BLaER1 (cell line): ENCODE measurements at regions not wholly inside any gene's neighbourhood (a gene's known extent, or its start where the extent isn't known, plus 50 kb on each side); places are given as distances from the start of the nearest gene placed in this dataset.
"Not testable (repeated sequence)": the region's sequence is repeated elsewhere in the genome, so short reads cannot be mapped to it uniquely, and the experiment has no call there.

ENCODE experiments used
- H3K27ac ChIP-seq: shearing (Covaris generic); formaldehyde crosslinking; 2 replicates; pipeline ENCODE4 v1.8.1; 2022
- H3K27me3 ChIP-seq: shearing (Covaris generic); formaldehyde crosslinking; 2 replicates; pipeline ENCODE4 v1.8.1; 2022
- H3K36me3 ChIP-seq: shearing (Covaris generic); formaldehyde crosslinking; 2 replicates; pipeline ENCODE4 v1.8.1; 2022
- H3K4me1 ChIP-seq: shearing (Covaris generic); formaldehyde crosslinking; 2 replicates; pipeline ENCODE4 v1.8.1; 2022
- H3K4me2 ChIP-seq: shearing (Covaris generic); formaldehyde crosslinking; 2 replicates; pipeline ENCODE4 v1.8.1; 2022
- H3K4me3 ChIP-seq: shearing (Covaris generic); formaldehyde crosslinking; 2 replicates; pipeline ENCODE4 v1.8.1; 2022
- H3K9ac ChIP-seq: shearing (Covaris generic); formaldehyde crosslinking; 2 replicates; pipeline ENCODE4 v1.8.1; 2022
- H3K9me3 ChIP-seq: shearing (Covaris generic); formaldehyde crosslinking; 2 replicates; pipeline ENCODE4 v1.8.1; 2022
- H4K20me1 ChIP-seq: shearing (Covaris generic); formaldehyde crosslinking; 2 replicates; pipeline ENCODE4 v1.8.1; 2022
- Cebpa-rat ChIP-seq: shearing (Covaris generic); IDR thresholded peaks from 2 replicates; pipeline ENCODE4 v1.8.1; 2022

DNA sequence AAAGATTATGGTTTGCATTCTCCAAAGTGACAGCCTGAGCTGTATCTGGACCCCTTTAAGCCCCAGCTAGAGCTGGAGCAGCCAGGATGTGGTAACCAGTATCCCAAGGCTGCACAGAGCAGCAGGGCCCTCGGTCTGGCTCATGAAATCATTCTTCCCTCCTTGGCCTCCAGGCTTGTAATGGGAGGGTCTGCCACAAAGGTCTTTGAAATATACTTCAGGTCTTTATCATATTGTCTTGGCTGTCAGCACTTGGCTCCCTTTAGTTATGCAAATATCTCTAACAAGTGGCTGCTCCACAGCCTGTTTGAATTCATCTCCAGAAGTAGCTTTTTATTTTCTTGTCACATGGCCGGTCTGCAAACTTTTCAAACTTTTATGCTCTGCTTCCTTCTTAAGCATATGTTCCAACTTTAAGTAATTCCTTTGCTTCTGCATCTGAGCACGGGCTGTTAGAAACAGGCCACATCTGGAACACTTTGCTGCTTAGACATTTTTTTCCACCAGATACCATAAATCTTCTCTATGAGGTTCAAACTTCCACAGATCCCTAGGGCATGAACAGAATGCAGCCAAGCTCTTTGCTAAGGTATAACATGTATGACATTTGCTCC lies 663.4 kb upstream of the MIS18BP1 start:
- no peak overlapping the region for H3K9ac ChIP-seq

DNA sequence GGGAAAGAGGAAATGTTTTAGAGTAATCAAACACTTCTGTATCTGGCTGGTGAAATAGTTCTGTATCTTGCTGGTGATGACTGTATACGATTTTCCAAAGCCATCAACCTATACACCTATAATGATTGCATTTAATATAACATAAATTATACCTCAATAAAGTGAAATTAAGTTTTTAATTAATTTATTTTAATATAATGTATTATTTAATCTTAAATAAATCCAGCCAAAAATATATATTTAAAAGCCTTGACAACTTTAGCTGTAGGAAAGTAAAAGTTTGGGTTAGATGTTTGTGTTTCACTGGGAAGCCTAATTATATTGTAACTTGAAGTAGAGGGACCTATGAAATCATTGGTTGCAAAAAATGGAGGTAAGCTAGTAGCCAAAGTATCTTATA lies 654.8 kb upstream of the MIS18BP1 start:
- Histone ChIP-seq H3K9me3 (0 out of 2 replicates have a peak, but pooled peaks cover 3% of the 10 kb centered on the region), H4K20me1 (no peaks in the 10 kb centered on the region), H3K9ac (no peak overlapping the region), H3K4me2 (no peak overlapping the region), H3K4me3 (no peak overlapping the region), H3K36me3 (no peaks in the 10 kb centered on the region), H3K27me3 (no peaks in the 10 kb centered on the region), H3K4me1 (no peaks in the 10 kb centered on the region), H3K27ac (no peak overlapping the region)
- TF ChIP-seq Cebpa-rat, result no peak

More for the DNA sequence above, 663.4 kb upstream of the MIS18BP1 start:
- Histone ChIP-seq H3K36me3 (no peaks in the 10 kb centered on the region), H4K20me1 (no peaks in the 10 kb centered on the region), H3K27me3 (no peaks in the 10 kb centered on the region), H3K4me3 (no peak overlapping the region), H3K4me2 (no peak overlapping the region), H3K27ac (no peak overlapping the region), H3K9me3 (no peaks in the 10 kb centered on the region), H3K4me1 (no peaks in the 10 kb centered on the region)
- TF ChIP-seq Cebpa-rat, result no peak

DNA sequence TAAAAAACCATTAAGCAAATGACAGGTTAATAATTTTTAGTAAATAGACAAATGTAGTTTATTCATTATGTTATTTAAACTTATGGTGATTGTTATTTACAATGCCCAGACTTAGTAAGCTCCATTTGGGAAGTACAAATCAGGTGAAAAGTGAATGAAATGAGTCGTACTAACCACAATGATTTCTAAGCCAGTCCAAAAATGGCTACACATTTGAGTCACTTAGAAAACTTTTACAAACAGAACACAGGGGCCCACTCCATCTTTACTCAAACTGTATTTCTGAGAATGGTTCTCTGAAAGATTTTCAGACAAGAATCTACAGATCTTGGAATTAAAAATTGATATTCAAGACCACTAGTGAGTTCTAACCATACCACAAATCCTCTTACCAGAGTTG lies 653.3 kb upstream of the MIS18BP1 start:
- Histone ChIP-seq H3K27ac (no peak overlapping the region), H4K20me1 (no peaks in the 10 kb centered on the region), H3K4me2 (no peak overlapping the region), H3K4me3 (no peak overlapping the region), H3K27me3 (no peaks in the 10 kb centered on the region), H3K9ac (no peak overlapping the region), H3K4me1 (no peaks in the 10 kb centered on the region), H3K36me3 (no peaks in the 10 kb centered on the region), H3K9me3 (0 out of 2 replicates have a peak, but pooled peaks cover 3% of the 10 kb centered on the region)
- no peak for TF ChIP-seq Cebpa-rat

DNA sequence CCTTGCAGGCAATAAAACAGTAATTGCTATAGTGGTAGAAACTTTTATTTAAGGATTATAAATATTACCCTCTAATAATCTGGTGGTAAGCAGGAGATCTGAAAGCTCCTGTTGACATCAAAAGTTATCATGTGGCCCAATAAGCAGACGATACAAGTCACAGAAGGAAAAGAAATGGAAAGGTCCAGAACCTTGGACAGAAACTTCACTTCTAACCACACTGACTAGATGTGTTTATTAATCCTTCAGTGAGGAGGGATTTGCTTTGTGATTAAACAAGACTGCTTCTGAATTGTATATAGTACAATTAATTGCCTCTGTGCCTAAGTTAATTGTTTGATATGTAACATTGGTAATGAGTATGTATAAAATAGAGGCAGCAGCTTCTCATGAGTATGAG lies 652.7 kb upstream of the MIS18BP1 start:
- Histone ChIP-seq H3K9ac (no peak overlapping the region), H4K20me1 (no peaks in the 10 kb centered on the region), H3K4me3 (no peak overlapping the region), H3K9me3 (0 out of 2 replicates have a peak, but pooled peaks cover 1% of the 10 kb centered on the region), H3K36me3 (no peaks in the 10 kb centered on the region), H3K27me3 (no peaks in the 10 kb centered on the region), H3K4me2 (no peak overlapping the region), H3K4me1 (no peaks in the 10 kb centered on the region), H3K27ac (no peak overlapping the region)
- no peak for TF ChIP-seq Cebpa-rat

DNA sequence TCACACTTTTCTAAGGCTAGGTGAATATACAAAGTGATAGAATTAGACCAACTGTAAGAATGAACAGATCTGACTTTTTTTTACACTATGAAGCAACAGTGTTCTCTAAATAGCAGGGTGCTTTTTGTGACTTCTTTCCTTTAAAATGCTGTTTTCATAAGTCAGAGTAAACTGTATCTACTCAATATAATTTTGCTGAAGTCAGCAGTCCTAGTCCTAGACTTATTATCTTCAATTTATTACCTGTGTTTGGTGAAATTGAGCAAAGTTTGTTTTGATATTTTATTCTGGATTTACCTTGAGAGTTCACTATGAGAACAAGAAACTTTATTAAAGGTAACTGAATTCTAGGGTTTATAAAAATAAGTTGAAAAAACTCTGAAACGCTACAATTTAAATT lies 651.3 kb upstream of the MIS18BP1 start:
- no peak overlapping the region for H3K4me3 ChIP-seq
- no peaks in the 10 kb centered on the region for H3K9me3 ChIP-seq
- no peaks in the 10 kb centered on the region for H3K4me1 ChIP-seq
- no peak overlapping the region for H3K27ac ChIP-seq
- H4K20me1 ChIP-seq, result no peaks in the 10 kb centered on the region
- no peaks in the 10 kb centered on the region for H3K27me3 ChIP-seq
- no peak overlapping the region for H3K4me2 ChIP-seq
- no peak for TF ChIP-seq Cebpa-rat
- H3K9ac ChIP-seq, result no peak overlapping the region
- H3K36me3 ChIP-seq, result no peaks in the 10 kb centered on the region

DNA sequence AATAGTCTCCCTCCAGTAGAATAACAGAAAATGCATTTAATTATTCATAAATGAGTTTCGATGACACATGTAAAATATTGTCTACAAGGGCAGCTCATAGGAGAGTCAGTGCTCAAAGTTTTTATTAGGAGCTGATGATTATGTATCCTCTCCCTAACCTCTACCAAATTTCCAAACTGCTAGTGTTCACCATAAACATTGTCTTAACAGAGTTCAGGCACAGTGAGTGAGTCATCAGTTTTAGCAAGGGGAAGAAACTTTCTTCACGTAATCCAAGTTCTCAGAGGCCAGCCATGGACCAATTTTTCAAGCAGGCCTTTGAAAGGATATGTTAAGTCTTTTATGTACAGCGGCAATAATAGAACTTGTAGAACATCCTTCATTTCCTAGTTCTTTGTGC lies 649.2 kb upstream of the MIS18BP1 start:
- Histone ChIP-seq H3K4me3 (no peak overlapping the region), H3K4me1 (no peaks in the 10 kb centered on the region), H4K20me1 (no peaks in the 10 kb centered on the region), H3K9me3 (no peaks in the 10 kb centered on the region), H3K27ac (no peak overlapping the region), H3K27me3 (no peaks in the 10 kb centered on the region), H3K9ac (no peak overlapping the region), H3K36me3 (no peaks in the 10 kb centered on the region), H3K4me2 (no peak overlapping the region)
- TF ChIP-seq Cebpa-rat, result no peak

DNA sequence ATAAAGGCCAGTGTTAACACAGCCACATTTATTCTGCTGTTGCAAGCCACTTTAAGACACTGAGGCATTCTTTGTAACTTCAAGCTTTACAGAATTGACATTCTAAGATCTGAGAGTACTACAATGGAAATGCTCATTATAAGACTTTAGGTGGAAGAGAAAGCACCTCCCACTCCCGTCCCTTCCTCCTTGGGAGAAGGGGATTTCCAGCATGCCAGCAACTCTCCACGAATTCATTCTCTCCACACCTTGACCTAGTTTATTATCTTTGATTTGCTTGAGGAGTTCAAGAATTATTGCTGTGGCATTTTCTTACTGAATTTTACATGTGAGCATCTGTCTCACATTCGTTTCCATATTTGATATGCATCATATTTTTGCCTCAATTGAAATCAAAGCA lies 644.4 kb upstream of the MIS18BP1 start:
- H3K9ac ChIP-seq, result no peak overlapping the region
- H3K4me2 ChIP-seq, result no peak overlapping the region
- no peaks in the 10 kb centered on the region for H3K27me3 ChIP-seq
- H3K4me1 ChIP-seq, result no peaks in the 10 kb centered on the region
- no peak overlapping the region for H3K4me3 ChIP-seq
- no peak overlapping the region for H3K27ac ChIP-seq
- no peaks in the 10 kb centered on the region for H3K9me3 ChIP-seq
- H3K36me3 ChIP-seq, result no peaks in the 10 kb centered on the region
- no peaks in the 10 kb centered on the region for H4K20me1 ChIP-seq
- TF ChIP-seq Cebpa-rat, result no peak

DNA sequence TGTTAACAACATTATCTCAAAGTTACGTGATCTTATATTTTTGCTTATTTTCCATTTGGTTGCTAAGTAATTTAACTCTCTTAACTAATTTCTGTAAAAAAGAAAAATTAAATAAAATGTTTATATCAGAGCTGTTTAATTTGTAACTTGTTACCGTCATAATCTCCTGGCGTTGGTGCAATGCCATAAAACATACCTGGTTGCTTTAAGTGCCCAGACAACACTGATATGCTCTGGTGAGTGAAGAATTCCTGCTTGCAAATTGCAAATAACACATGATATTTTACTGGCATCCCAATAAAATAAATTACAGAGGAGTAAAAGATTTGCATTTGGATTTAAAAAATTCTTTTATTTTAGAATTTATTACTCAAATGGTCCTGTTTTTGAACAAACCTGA lies 640.1 kb upstream of the MIS18BP1 start:
- Histone ChIP-seq H3K4me1 (peaks cover 7% of the 10 kb centered on the region; the same call in 1 of the 2 replicates), H3K9me3 (no peaks in the 10 kb centered on the region), H4K20me1 (no peaks in the 10 kb centered on the region), H3K4me3 (no peak overlapping the region), H3K4me2 (no peak overlapping the region), H3K9ac (no peak overlapping the region), H3K27me3 (no peaks in the 10 kb centered on the region), H3K36me3 (no peaks in the 10 kb centered on the region), H3K27ac (no peak overlapping the region)
- TF ChIP-seq Cebpa-rat, result no peak

DNA sequence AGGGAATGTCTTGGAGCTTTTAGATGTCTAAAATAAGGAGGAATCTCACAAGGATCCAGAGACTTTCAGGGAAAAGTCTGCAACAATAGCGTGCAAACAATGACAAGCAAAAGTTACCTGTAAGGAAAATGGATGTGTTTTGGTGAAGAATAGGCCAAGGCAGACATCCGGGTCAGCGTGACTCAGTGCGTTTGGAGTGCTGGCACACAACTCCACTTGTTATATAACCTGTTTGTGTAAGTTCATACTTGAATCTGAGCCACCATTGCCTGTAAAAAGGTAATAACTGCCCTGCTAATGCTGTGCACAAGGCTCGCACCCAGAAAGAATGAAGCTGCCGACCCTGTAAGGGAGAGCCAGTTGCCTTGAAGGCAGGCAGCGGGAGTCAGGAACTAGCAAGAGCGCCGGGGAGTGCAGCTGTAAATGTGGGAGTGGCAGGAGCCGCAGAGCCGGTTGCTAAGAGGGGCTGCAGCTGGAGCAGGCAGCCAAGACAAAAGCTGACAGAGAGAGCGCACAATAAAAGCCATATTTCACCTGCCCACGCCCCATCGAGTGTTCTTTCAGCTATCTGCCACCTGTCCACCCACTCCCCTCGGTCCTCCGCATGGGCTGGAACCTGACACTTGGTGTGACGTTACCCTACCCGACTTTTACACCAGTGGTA lies 638.5 kb upstream of the MIS18BP1 start:
- H3K27ac ChIP-seq, result no peak overlapping the region
- no peak overlapping the region for H3K4me3 ChIP-seq
- TF ChIP-seq Cebpa-rat, result no peak
- H3K4me2 ChIP-seq, result no peak overlapping the region
- H3K36me3 ChIP-seq, result no peaks in the 10 kb centered on the region
- no peaks in the 10 kb centered on the region for H3K27me3 ChIP-seq
- peaks cover 7% of the 10 kb centered on the region; the same call in 1 of the 2 replicates for H3K4me1 ChIP-seq
- H3K9ac ChIP-seq, result no peak overlapping the region
- H4K20me1 ChIP-seq, result no peaks in the 10 kb centered on the region
- H3K9me3 ChIP-seq, result no peaks in the 10 kb centered on the region

DNA sequence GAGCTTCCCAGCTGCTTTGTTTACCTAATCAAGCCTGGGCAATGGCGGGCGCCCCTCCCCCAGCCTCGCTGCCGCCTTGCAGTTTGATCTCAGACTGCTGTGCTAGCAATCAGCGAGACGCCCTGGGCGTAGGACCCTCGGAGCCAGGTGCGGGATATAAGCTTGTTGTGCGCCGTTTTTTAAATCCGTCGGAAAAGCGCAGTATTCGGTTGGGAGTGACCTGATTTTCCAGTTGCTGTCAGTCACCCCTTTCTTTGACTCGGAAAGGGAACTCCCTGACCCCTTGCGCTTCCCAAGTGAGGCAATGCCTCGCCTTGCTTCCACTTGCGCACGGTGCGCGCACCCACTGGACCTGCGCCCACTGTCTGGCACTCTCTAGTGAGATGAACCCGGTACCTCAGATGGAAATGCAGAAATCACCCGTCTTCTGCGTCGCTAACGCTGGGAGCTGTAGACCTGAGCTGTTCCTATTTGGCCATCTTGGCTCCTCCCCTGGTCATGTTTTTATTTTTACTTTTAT lies 635.8 kb upstream of the MIS18BP1 start:
- not testable (repeated sequence) for H3K4me1 ChIP-seq, H4K20me1 ChIP-seq, H3K4me2 ChIP-seq, H3K9ac ChIP-seq, H3K27me3 ChIP-seq, H3K9me3 ChIP-seq, H3K36me3 ChIP-seq, H3K27ac ChIP-seq, H3K4me3 ChIP-seq
